ENCODE measurements at regions not wholly inside any gene's neighbourhood (a gene's known extent, or its start where the extent isn't known, plus 50 kb on each side); places are given as distances from the start of the nearest gene placed in this dataset.
"Not testable (repeated sequence)": the region's sequence is repeated elsewhere in the genome, so short reads cannot be mapped to it uniquely, and the experiment has no call there.

GRCh38 chr2:82781176-82781915 is 1677.7 kb downstream of the SUCLG1 start:
- no peak for FAIRE-seq

DNA sequence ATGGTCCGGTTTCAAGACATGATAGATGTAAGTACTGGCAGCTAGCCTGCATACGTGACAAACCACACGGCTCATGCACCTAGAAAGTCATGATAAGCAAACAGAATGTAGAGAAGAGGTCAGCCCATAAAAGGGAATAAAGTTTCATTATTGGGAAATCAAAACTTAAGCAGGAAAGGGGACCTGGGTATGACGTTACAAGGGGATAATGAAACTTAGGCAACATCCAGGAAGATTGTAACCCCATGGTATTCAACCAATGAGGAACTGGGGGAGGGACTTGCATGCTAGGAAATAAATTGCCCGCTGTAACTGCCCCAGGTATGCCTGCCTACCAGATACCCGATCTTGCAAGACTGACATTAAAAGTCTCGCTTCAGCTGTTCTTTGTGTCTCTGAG is 1679.0 kb downstream of the SUCLG1 start:
- FAIRE-seq = no peak

- no peak for FAIRE-seq
Observed at GRCh38 chr2:82752396-82752795, 1706.7 kb downstream of the SUCLG1 start.

DNA sequence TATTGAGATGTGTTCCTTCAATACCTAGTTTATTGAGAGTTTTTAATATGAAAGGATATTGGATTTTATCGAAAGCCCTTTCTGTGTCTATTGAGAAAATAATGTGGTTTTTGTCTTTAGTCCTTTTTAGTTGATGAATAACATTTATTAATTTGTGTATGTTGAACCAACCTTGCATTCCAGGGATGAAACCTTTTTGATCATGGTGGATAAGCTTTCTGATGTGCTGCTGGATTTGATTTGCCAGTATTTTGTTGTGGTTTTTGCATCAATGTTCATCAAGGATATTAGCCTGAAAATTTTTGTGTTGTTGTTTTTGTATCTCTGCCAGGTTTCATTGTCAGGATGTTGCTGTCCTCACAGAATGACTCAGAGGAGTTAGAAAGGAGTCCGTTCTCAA is 1710.4 kb downstream of the SUCLG1 start:
- no peak for FAIRE-seq

- FAIRE-seq = no peak
Observed at GRCh38 chr2:82740527-82740926, 1718.6 kb downstream of the SUCLG1 start.

- not testable (repeated sequence) for FAIRE-seq
Observed at GRCh38 chr2:82737965-82738364, 1721.1 kb downstream of the SUCLG1 start.

DNA sequence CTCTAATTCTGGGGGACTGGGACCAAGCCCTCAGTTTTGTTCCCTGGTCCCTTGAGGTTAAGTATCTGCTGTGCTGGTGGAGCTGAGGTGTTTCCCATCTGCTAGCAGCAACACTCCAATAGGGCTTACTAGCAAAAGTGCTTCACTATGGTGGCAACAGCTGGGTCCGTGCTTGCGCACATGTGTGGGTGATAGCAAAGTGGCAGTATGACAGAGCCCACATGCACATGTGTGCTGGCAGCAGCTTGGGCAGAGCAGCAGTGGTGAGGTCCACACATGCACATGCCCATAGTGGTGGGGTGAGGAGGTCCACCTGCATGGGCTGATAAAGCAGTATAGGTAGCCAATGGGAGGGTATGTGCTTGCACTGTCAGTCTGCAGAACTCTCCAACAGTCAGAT is 1723.7 kb downstream of the SUCLG1 start:
- FAIRE-seq = no peak

DNA sequence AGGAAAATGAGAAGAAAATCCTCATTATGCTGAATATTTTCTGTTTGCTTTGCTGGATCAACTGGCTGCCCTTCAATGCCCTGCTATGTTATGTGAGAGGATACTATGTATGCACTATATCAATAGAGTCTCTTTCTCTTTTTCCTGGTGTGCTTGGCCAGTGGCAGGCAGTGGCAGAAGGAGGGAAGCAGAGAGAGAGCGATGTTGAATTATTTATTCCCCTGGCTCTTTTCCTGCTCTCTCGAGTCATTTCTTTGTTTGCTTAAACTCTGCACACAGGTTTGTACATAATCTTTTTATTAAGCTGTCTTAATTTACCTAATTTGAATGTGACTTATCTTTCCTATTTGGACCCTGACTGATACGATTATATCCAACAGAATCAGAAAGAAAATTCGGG is 1727.3 kb downstream of the SUCLG1 start:
- FAIRE-seq = no peak

GRCh38 chr2:82730811-82731210 is 1728.3 kb downstream of the SUCLG1 start:
- no peak for FAIRE-seq

DNA sequence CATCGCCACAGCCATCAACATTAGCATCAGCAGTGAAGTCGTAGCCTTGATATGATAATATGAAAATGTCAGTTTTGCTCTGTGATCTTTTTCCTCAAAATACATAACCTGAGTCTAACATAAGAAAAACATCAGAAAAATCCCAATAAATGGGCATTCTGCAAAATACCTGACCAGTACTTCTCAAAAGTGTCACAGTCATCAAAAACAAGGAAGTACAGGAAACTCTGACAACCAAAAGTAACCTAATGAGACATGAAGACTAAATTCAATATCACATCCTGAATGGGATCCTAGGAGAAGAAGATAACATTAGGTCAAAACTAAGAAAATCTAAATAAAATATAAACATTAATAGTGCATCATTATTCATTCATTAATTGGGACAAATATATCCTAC is 1731.0 kb downstream of the SUCLG1 start:
- no peak for FAIRE-seq

DNA sequence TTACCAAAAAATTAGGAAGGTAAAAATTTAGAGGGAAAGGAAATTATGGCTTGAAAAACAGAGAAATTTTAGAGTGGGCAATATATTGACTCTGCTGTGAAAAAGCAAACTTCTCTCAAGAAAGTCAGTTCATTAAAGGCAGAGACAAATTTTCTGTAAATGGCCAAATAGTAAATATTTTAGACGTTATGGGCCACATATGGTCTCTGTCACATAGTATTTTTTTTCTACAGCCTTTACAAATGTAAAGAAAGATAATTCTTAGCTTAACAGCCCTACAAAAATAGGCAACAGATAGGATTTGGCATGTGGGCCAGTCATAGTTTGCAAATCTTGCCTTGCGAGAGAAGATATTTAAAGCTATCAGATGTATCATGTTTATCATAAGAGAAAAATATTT is 1750.4 kb downstream of the SUCLG1 start:
- FAIRE-seq = no peak

- FAIRE-seq = no peak
Observed at GRCh38 chr2:82697231-82697630, 1761.8 kb downstream of the SUCLG1 start.

DNA sequence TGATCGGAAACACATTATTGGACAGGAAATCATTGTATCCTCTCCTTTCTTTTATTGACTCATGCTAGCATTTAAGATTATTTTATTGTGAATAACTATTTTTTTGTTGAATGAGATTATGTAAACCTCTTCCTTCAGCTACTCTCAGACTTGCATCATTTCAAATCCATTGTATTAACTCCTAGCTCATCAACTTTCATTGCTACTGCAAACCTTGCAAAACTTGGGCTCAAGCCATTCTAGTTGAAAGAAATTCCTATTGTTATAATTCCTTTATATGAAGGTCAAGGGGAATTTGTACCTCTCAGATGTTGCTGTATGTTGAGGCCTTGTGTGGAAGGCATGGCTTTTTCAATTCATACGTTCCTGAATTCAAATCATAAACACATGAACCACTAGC is 1764.6 kb downstream of the SUCLG1 start:
- FAIRE-seq = no peak

GRCh38 chr2:82690757-82691411 is 1768.2 kb downstream of the SUCLG1 start:
- no peak for FAIRE-seq

GRCh38 chr2:82675186-82675585 is 1783.9 kb downstream of the SUCLG1 start:
- FAIRE-seq = no peak

- no peak for FAIRE-seq
Observed at GRCh38 chr2:82674652-82675051, 1784.4 kb downstream of the SUCLG1 start.

- no peak for FAIRE-seq
Observed at GRCh38 chr2:82667491-82667890, 1791.6 kb downstream of the SUCLG1 start.

- no peak for FAIRE-seq
Observed at GRCh38 chr2:82665691-82666090, 1793.4 kb downstream of the SUCLG1 start.

GRCh38 chr2:82657106-82657505 is 1802.0 kb downstream of the SUCLG1 start:
- FAIRE-seq = no peak

GRCh38 chr2:82656420-82656819 is 1802.7 kb downstream of the SUCLG1 start:
- FAIRE-seq = no peak

GRCh38 chr2:82652117-82652516 is 1807.0 kb downstream of the SUCLG1 start:
- FAIRE-seq = no peak

GRCh38 chr2:82650038-82650437 is 1809.0 kb downstream of the SUCLG1 start:
- no peak for FAIRE-seq

GRCh38 chr2:82641598-82642180 is 1817.4 kb downstream of the SUCLG1 start:
- no peak for FAIRE-seq

DNA sequence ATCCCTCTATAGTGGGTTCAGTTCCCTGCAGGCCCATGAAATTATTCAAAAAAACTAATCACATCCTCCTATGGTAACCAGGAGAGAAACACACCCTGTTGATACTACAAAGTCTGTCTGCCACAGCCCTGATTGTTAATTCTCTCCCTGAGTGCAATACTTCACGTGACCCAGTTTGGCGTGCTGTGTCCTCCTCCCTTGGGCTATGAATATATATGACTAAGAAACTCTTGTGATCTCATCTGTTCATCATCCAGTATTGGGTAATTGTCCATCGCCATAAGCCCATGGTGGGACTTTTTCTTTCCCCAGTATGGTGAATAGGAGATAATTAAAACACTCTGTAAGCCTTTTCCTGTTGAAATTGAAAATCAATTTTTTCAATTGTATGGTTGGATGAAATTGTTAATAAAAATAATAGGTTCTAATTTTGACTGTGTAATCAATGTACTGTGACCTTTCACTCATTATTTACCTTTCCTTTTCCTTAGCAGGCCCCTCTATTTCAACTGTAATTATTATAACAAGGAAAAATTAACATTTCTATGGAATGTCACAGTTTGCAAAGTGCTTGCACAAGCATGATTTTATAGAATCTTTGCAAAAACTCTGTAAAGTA is 1822.6 kb downstream of the SUCLG1 start:
- FAIRE-seq = no peak

Measured in colon (tissue), 2 donors.